Stimulated activated naive B cell treated with anti-CD40 and anti-IgM and Interleukin-4, amounts not matched to agents 10 μg/mL and 1 μg/mL and 100 μg/mL, for 72 hours (primary cell): ENCODE measurements at regions not wholly inside any gene's neighbourhood (a gene's known extent, or its start where the extent isn't known, plus 50 kb on each side); places are given as distances from the start of the nearest gene placed in this dataset.
"Not testable (repeated sequence)": the region's sequence is repeated elsewhere in the genome, so short reads cannot be mapped to it uniquely, and the experiment has no call there.

Source experiments
- ATAC-seq, 2 donors: fragments of 150-1000 bp; cut with Tn5 transposase; replicated peaks; 2 replicates each; pipeline ENCODE4 v1.10.0; 2021; ENCODE audit warnings: moderate library complexity in 1 of 2
- DNase-seq: peaks from one replicate; pipeline ENCODE4 v3.0.0; 2021
- H3K27ac Mint-ChIP-seq: one replicate; pipeline ENCODE4 v1.8.0; 2022; ENCODE audit warnings: mild to moderate bottlenecking, mixed read lengths
- H3K27me3 Mint-ChIP-seq, 2 donors: one replicate each; pipeline ENCODE4 v1.8.0; 2022; ENCODE audit warnings: mixed read lengths in 2 of 2
- H3K36me3 Mint-ChIP-seq, 2 donors: one replicate each; pipeline ENCODE4 v1.8.0; 2022; ENCODE audit warnings: mixed read lengths in 2 of 2, mild to moderate bottlenecking in 1 of 2
- H3K4me1 Mint-ChIP-seq, 2 donors: one replicate each; pipeline ENCODE4 v1.8.0; 2022; ENCODE audit warnings: mixed read lengths in 2 of 2, mild to moderate bottlenecking in 1 of 2
- H3K4me3 Mint-ChIP-seq, 2 donors: one replicate each; pipeline ENCODE4 v1.8.0; 2022; ENCODE audit warnings: mild to moderate bottlenecking in 2 of 2, mixed read lengths in 2 of 2, moderate library complexity in 1 of 2
- H3K9me3 Mint-ChIP-seq, 2 donors: one replicate each; pipeline ENCODE4 v1.8.0; 2022; ENCODE audit warnings: mixed read lengths in 2 of 2, mild to moderate bottlenecking in 1 of 2

DNA sequence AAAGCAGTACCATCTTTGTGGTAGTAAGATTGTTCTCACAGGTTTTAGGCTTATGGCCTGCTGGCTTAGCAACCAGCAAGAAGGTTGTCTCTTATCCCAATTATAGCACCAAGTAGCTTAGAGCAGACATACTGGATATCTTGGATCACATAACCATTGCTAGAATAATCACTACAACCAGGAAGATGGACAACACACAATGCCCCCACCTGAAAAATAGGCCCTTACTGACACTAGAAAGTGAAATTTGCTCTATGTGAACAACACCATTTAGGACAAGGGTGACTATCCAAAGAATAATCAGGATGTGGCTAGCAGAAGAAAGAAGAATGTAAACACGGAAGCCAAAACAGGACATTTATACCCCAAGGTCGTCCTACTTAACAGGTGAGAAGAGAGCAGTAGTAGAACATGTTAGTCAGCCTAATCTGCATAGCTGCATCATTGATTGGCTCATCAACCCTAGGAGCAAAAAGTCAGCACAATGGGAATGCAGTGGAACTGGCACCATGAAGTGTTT lies 172.7 kb upstream of the MARCKS start:
- H3K4me1 Mint-ChIP-seq, result peaks cover 10 to 24% of the 10 kb centered on the region in 2 donors
- H3K4me3 Mint-ChIP-seq, result peak overlapping the region in 1 of 2 donors; percentile 22
- H3K36me3 Mint-ChIP-seq, result no peaks in the 10 kb centered on the region
- peak; percentile 60 to 69 for ATAC-seq
- peak overlapping the region; percentile 90 for H3K27ac Mint-ChIP-seq
- H3K27me3 Mint-ChIP-seq, result no peaks in the 10 kb centered on the region
- H3K9me3 Mint-ChIP-seq, result peaks cover 0 to 2% of the 10 kb centered on the region in 2 donors
- no peak for DNase-seq

DNA sequence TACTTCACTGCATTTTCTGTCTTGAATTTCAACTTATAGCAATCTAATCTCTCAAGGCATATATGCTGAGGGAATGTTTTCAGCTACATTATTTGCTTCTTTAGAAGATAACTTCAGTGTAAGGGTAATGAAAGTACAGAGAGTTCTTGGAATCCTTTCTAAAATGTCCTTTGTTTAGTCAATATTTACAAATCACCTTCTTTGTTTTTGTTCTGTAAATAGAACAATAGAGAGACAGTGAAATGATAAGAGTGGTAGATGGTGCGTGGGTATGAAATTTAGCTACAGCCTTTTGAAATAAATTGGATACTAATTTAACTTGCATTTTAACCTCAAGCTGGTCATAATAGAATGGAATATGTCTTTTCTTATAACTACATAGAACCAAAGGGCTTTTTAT lies 171.1 kb upstream of the MARCKS start:
- DNase-seq, result no peak
- Mint-ChIP-seq H3K27ac (no peak overlapping the region), H3K36me3 (no peaks in the 10 kb centered on the region), H3K4me3 (no peak overlapping the region), H3K27me3 (no peaks in the 10 kb centered on the region), H3K9me3 (peaks cover 0 to 2% of the 10 kb centered on the region in 2 donors), H3K4me1 (peaks cover 12 to 32% of the 10 kb centered on the region in 2 donors)
- no peak for ATAC-seq

GRCh38 chr6:113689620-113690019 lies 167.5 kb upstream of the MARCKS start:
- not testable (repeated sequence) for H3K27me3 Mint-ChIP-seq, H3K36me3 Mint-ChIP-seq, H3K4me3 Mint-ChIP-seq, DNase-seq, H3K9me3 Mint-ChIP-seq
- peak overlapping the region; percentile 9 for H3K27ac Mint-ChIP-seq
- peaks cover 9 to 23% of the 10 kb centered on the region in 2 donors for H3K4me1 Mint-ChIP-seq
- ATAC-seq, result peak; percentile 49 to 51

DNA sequence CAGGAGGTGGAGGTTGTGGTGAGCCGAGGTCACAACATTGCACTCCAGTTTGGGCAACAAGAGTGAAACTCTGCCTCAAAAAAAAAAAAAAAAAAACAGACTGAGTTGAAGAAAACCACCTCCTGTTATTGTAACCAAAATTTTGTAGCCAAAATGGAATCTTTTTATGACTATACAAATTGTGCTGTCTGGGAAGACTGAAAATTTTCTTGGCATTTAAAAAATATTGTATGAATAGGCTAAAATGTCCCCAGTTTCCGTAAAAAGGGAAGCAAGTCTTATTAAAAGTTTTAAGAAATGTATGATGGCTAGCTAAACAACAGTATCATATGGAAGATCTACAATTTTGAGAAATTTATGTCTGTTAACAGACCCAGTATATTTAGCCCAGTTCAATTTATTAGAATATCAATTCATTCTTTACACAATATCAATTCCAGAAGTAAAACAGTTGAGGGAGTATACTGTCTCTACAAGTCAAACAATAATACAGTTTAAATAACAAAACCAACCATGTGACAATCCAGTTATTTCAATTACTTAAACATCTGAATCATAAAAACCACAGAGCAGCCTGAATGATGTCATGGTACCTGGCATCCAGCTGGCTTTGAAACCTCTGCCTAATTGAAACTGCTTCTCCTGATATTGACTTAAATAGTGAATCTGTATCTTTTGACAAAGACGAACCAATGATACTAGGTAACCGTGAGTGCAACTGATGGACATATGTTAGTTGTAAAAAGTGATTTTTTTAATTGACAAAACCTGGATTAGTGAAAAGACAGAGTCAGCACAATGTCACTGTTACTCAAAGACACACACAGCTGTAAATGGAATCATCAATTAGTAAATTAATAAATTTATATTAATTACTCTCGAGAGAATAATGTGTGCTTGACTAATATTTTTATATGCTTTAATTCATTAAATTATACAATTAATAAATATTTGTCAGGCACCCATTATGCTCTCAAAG lies 166.6 kb upstream of the MARCKS start:
- Mint-ChIP-seq H3K27ac (peak overlapping the region; percentile 63), H3K4me1 (peaks cover 9 to 21% of the 10 kb centered on the region in 2 donors), H3K9me3 (peaks cover 2 to 4% of the 10 kb centered on the region in 2 donors), H3K36me3 (no peaks in the 10 kb centered on the region), H3K4me3 (no peak overlapping the region), H3K27me3 (no peaks in the 10 kb centered on the region)
- DNase-seq, result peak; percentile 8
- peak; percentile 87 to 88 for ATAC-seq

GRCh38 chr6:113691260-113691656 lies 165.9 kb upstream of the MARCKS start:
- DNase-seq, result no peak
- Mint-ChIP-seq H3K9me3 (peaks cover 2 to 4% of the 10 kb centered on the region in 2 donors), H3K4me3 (no peak overlapping the region), H3K4me1 (peaks cover 9 to 21% of the 10 kb centered on the region in 2 donors), H3K27ac (no peak overlapping the region), H3K36me3 (no peaks in the 10 kb centered on the region), H3K27me3 (no peaks in the 10 kb centered on the region)
- ATAC-seq, result no peak

DNA sequence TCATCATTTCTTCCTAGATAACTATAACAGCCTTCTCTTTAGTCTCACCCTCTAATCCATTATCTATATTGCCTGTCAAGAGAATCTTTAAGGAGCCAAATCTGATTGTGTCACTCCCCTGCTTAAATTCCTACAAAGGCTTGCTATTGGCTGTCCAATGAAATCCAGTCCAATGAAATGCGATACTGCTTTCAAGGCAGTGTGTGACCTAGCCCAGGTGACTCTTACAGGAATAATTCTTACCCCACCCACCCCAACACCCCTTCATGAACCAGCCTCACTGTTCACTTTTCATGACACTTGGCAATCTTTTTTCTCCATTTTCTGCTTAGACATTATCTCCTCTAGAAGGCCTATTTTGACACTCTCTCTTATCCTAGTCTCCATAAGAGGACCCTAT lies 163.3 kb upstream of the MARCKS start:
- ATAC-seq, result no peak
- H3K27me3 Mint-ChIP-seq, result no peaks in the 10 kb centered on the region
- peaks cover 9 to 32% of the 10 kb centered on the region in 2 donors for H3K4me1 Mint-ChIP-seq
- H3K9me3 Mint-ChIP-seq, result peaks cover 2 to 4% of the 10 kb centered on the region in 2 donors
- H3K36me3 Mint-ChIP-seq, result no peaks in the 10 kb centered on the region
- H3K27ac Mint-ChIP-seq, result no peak overlapping the region
- H3K4me3 Mint-ChIP-seq, result no peak overlapping the region
- DNase-seq, result no peak

DNA sequence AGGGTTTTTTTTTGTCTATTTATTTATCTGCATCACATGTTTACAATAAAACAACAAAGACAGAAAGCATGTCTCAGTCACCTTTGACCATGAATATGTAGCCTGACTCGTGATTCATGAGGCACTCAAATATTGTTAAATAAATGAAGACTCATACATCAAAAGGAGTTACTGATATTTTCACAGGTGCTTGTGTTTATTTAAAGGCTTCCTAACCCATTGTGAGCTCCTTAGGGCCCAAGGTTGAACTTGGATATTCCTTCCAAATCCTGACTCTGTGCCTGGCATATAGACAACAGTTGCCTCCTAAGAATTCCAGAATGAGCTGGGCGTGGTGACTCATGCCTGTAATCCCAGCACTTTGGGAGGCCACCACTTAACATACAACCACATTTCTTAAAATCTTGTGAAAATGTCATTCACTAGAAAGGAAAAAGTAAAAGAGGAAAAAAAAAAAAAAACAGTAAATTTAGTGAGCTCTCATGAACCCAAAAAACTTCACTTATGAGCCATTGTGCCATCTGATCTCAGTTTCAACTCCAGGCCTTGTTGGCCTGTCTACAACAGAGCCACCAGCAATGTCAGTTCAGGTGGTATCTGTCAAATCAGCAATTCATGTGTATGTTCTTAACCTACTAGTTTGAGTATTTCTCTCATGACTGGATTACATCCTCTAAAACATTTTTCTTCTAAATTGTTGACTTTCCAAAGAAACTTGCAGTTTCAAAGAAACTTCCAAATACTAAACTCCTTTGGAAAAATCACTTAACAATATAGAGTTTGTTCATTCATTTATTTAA lies 162.7 kb upstream of the MARCKS start:
- no peak for ATAC-seq
- no peak for DNase-seq
- Mint-ChIP-seq H3K27ac (no peak overlapping the region), H3K27me3 (no peaks in the 10 kb centered on the region), H3K4me1 (peaks cover 9 to 30% of the 10 kb centered on the region in 2 donors), H3K9me3 (peaks cover 2 to 4% of the 10 kb centered on the region in 2 donors), H3K36me3 (no peaks in the 10 kb centered on the region), H3K4me3 (no peak overlapping the region)

GRCh38 chr6:113695516-113695915 lies 161.6 kb upstream of the MARCKS start:
- Mint-ChIP-seq H3K27me3 (no peaks in the 10 kb centered on the region), H3K4me1 (peaks cover 4 to 19% of the 10 kb centered on the region in 2 donors), H3K4me3 (no peak overlapping the region), H3K9me3 (peaks cover 2 to 4% of the 10 kb centered on the region in 2 donors), H3K36me3 (no peaks in the 10 kb centered on the region), H3K27ac (no peak overlapping the region)
- ATAC-seq, result no peak
- no peak for DNase-seq

GRCh38 chr6:113696960-113697359 lies 160.2 kb upstream of the MARCKS start:
- no peak overlapping the region for H3K4me3 Mint-ChIP-seq
- peak; percentile 51 to 75 for ATAC-seq
- H3K36me3 Mint-ChIP-seq, result no peaks in the 10 kb centered on the region

GRCh38 chr6:113697632-113698410 lies 159.3 kb upstream of the MARCKS start:
- H3K4me3 Mint-ChIP-seq, result no peak overlapping the region
- DNase-seq (no peak), ATAC-seq (peak; percentile 67 to 89)
- H3K27ac Mint-ChIP-seq, result no peak overlapping the region
- H3K4me1 Mint-ChIP-seq, result peaks cover 1 to 11% of the 10 kb centered on the region in 2 donors
- H3K9me3 Mint-ChIP-seq, result peaks cover 0 to 2% of the 10 kb centered on the region in 2 donors
- H3K36me3 Mint-ChIP-seq, result peaks cover 0 to 3% of the 10 kb centered on the region in 2 donors
- H3K27me3 Mint-ChIP-seq, result no peaks in the 10 kb centered on the region

More at GRCh38 chr6:113696960-113697359, 160.2 kb upstream of the MARCKS start:
- no peaks in the 10 kb centered on the region for H3K9me3 Mint-ChIP-seq
- no peaks in the 10 kb centered on the region for H3K27me3 Mint-ChIP-seq
- H3K4me1 Mint-ChIP-seq, result peaks cover 1 to 11% of the 10 kb centered on the region in 2 donors
- DNase-seq, result no peak
- H3K27ac Mint-ChIP-seq, result no peak overlapping the region

GRCh38 chr6:113699239-113699638 lies 157.9 kb upstream of the MARCKS start:
- Mint-ChIP-seq H3K27ac (no peak overlapping the region), H3K4me1 (peaks cover 1 to 11% of the 10 kb centered on the region in 2 donors), H3K9me3 (peaks cover 0 to 2% of the 10 kb centered on the region in 2 donors), H3K36me3 (peaks cover 0 to 3% of the 10 kb centered on the region in 2 donors), H3K4me3 (no peak overlapping the region), H3K27me3 (no peaks in the 10 kb centered on the region)
- ATAC-seq, result no peak
- no peak for DNase-seq

- Mint-ChIP-seq H3K4me3 (no peak overlapping the region), H3K4me1 (peaks cover 0 to 11% of the 10 kb centered on the region in 2 donors), H3K9me3 (peaks cover 0 to 2% of the 10 kb centered on the region in 2 donors), H3K27ac (no peak overlapping the region), H3K27me3 (no peaks in the 10 kb centered on the region), H3K36me3 (peaks cover 0 to 3% of the 10 kb centered on the region in 2 donors)
- DNase-seq (no peak), ATAC-seq (no peak)
Measured at GRCh38 chr6:113701552-113702254, 155.4 kb upstream of the MARCKS start.

- no peak for DNase-seq
- no peak overlapping the region for H3K4me3 Mint-ChIP-seq
- ATAC-seq, result no peak
- H3K36me3 Mint-ChIP-seq, result peaks cover 0 to 3% of the 10 kb centered on the region in 2 donors
- peaks cover 0 to 2% of the 10 kb centered on the region in 2 donors for H3K9me3 Mint-ChIP-seq
- H3K27me3 Mint-ChIP-seq, result no peaks in the 10 kb centered on the region
- H3K27ac Mint-ChIP-seq, result no peak overlapping the region
- no peaks in the 10 kb centered on the region for H3K4me1 Mint-ChIP-seq
Measured at GRCh38 chr6:113707194-113707593, 150.0 kb upstream of the MARCKS start.
